Transverse colon (tissue), 4 donors: ENCODE measurements at regions not wholly inside any gene's neighbourhood (a gene's known extent, or its start where the extent isn't known, plus 50 kb on each side); places are given as distances from the start of the nearest gene placed in this dataset.

Source experiments
- CTCF ChIP-seq, 5 experiments: fragments of 200-600 bp in 3 of 5; fragments of 450-650 bp in 2 of 5; sonication (generic) in 3 of 5; IDR thresholded peaks; 1 replicate in 2 of 5; 2 replicates in 3 of 5; pipeline ENCODE4 v1.5.1; 2016 to 2017; ENCODE audit warnings: antibody characterized with exemption in 5 of 5, inconsistent platforms in 3 of 5, mild to moderate bottlenecking in 2 of 5, moderate library complexity in 1 of 5
- POLR2AphosphoS5 ChIP-seq, 3 donors: sonication (generic); formaldehyde crosslinking; IDR thresholded peaks; one replicate each; pipeline ENCODE4 v1.6.1; 2016; ENCODE audit warnings: antibody characterized with exemption in 3 of 3

DNA sequence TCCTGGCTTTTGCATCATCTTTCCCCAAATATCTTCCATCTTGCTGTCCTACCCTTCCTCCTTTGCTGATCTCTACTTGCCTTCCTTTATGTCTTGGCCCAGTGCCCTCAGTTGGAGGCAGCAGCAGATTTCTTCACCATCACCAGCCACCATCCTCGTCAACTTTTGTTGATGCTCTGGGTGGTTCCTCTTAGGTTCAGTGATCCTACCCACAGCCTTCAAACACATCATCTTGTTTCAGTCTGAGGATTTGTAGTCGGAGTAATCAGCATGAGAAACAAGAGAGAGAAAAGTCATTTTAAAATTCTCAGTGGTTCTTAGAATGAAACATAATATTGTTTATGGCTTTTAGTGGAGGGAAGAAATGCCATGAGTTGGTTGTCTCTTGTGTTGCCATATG lies 65.8 kb downstream of the FTHL17 start:
- no peak for TF ChIP-seq POLR2AphosphoS5 (IDR thresholded peaks at IDR 0.05)
- no peak for TF ChIP-seq CTCF (IDR thresholded peaks at IDR 0.05)
